ENCODE measurements at regions not wholly inside any gene's neighbourhood (a gene's known extent, or its start where the extent isn't known, plus 50 kb on each side); places are given as distances from the start of the nearest gene placed in this dataset.
A peak's percentile ranks its signal among the peaks of the same experiment; 100 is the strongest.

- TF ChIP-seq GATA2 (IDR thresholded peaks at IDR 0.05; ENCODE audit: low read depth, low read length) (no peak), GATA3 (IDR thresholded peaks at IDR 0.05; ENCODE audit: low read depth, low read length) (0 out of 2 replicates have a peak, but pooled peaks have one; percentile 10)
Measured at GRCh38 chr12:89829434-89829975, 120.9 kb upstream of the ATP2B1 start.

DNA sequence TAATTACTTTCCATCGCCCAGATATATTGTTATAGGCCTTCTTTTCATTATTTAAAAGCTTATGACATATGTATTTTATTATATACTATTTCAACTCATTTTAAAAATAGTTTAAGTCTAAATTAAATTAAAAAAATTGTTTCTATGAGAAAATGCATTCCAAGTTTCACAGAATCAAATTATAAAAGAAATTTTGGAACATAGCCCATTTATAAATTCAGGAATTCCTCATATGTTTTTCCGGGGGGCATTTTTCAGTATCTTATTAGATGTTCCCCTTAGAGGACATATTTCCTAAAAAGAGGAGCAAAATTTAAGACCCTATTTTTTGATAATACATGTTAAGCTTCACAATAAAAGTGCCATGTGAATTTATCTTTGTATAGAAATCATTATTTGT is 119.9 kb upstream of the ATP2B1 start:
- TF ChIP-seq GATA3 (IDR thresholded peaks at IDR 0.05; ENCODE audit: low read depth, low read length) (no peak), GATA2 (IDR thresholded peaks at IDR 0.05; ENCODE audit: low read depth, low read length) (no peak)

DNA sequence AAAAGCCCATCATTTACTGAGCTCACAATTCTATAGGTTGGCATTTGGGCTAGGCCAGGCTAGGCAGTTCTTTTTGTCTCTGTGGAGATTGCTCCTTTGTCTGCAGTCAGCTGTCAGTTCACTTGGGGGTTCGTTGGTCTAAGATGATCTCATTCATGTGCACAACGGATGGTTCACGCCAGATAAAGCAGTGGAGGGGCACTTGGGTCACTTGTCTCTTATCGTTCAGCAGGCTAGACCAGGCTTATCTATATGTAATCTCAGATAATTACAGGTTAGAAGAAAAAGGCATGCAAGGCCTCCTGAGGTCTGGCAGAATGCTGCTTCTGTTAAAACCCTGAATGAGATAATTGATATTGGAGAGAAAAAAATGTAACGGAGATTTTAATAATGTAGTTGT is 119.0 kb upstream of the ATP2B1 start:
- no peak for TF ChIP-seq GATA3 (IDR thresholded peaks at IDR 0.05; ENCODE audit: low read depth, low read length)
- TF ChIP-seq GATA2 (IDR thresholded peaks at IDR 0.05; ENCODE audit: low read depth, low read length), result 0 out of 2 replicates have a peak, but pooled peaks have one; percentile 17

GRCh38 chr12:89826468-89826867 is 117.8 kb upstream of the ATP2B1 start:
- TF ChIP-seq GATA2 (IDR thresholded peaks at IDR 0.05; ENCODE audit: low read depth, low read length), result no peak
- TF ChIP-seq GATA3 (IDR thresholded peaks at IDR 0.05; ENCODE audit: low read depth, low read length), result no peak

GRCh38 chr12:89825591-89826449 is 117.2 kb upstream of the ATP2B1 start:
- TF ChIP-seq GATA2 (IDR thresholded peaks at IDR 0.05; ENCODE audit: low read depth, low read length), result no peak
- TF ChIP-seq GATA3 (IDR thresholded peaks at IDR 0.05; ENCODE audit: low read depth, low read length), result no peak

DNA sequence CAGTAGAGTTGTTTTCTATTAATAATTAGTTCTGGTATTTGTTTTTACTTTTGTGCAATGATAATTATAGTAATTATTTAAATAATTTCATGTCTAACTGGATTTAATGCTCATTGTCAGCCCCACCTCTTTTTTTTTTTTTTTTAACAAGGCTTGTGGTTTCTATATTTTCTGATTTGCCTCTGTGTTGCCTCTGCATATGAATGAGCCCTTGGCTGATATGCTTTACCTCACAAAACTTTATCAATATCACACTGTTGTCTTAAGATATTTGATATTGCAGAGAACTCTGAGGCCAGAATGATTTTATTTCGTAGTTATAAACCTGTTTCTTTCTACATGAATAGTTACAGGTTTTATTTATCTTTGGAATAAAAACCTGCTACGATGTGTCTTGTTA is 116.2 kb upstream of the ATP2B1 start:
- TF ChIP-seq GATA3 (IDR thresholded peaks at IDR 0.05; ENCODE audit: low read depth, low read length) (no peak), GATA2 (IDR thresholded peaks at IDR 0.05; ENCODE audit: low read depth, low read length) (no peak)

- TF ChIP-seq GATA3 (IDR thresholded peaks at IDR 0.05; ENCODE audit: low read depth, low read length) (no peak), GATA2 (IDR thresholded peaks at IDR 0.05; ENCODE audit: low read depth, low read length) (no peak)
Measured at GRCh38 chr12:89821896-89822295, 113.3 kb upstream of the ATP2B1 start.

GRCh38 chr12:89817501-89818226 is 109.0 kb upstream of the ATP2B1 start:
- TF ChIP-seq GATA2 (IDR thresholded peaks at IDR 0.05; ENCODE audit: low read depth, low read length), result no peak
- TF ChIP-seq GATA3 (IDR thresholded peaks at IDR 0.05; ENCODE audit: low read depth, low read length), result no peak

- no peak for TF ChIP-seq GATA3 (IDR thresholded peaks at IDR 0.05; ENCODE audit: low read depth, low read length)
Measured at GRCh38 chr12:89815225-89815624, 106.6 kb upstream of the ATP2B1 start.

DNA sequence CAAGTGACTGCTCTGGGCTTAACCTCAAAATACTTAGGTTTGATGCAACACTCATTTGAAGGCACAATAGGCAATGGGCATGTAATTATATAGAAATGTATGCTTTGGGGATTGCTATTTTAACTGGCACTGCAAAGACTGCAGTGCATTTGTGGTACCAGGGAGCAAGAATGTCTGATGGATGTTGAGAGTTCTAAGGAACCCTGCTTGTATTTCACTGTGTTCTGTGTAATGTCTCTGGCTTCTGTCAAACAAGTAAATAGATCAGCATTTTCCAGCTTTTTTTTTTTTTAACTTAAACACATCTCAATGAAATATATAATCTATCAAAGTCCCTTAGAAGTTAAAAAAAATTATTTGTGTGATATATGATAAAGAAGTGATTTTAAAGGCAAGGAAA is 94.8 kb upstream of the ATP2B1 start:
- no peak for TF ChIP-seq GATA2 (IDR thresholded peaks at IDR 0.05; ENCODE audit: low read depth, low read length)
- no peak for TF ChIP-seq GATA3 (IDR thresholded peaks at IDR 0.05; ENCODE audit: low read depth, low read length)

GRCh38 chr12:89801284-89801683 is 92.6 kb upstream of the ATP2B1 start:
- TF ChIP-seq GATA2 (IDR thresholded peaks at IDR 0.05; ENCODE audit: low read depth, low read length) (no peak), GATA3 (IDR thresholded peaks at IDR 0.05; ENCODE audit: low read depth, low read length) (no peak)

GRCh38 chr12:89800435-89800834 is 91.8 kb upstream of the ATP2B1 start:
- TF ChIP-seq GATA2 (IDR thresholded peaks at IDR 0.05; ENCODE audit: low read depth, low read length) (no peak), GATA3 (IDR thresholded peaks at IDR 0.05; ENCODE audit: low read depth, low read length) (no peak)

- TF ChIP-seq GATA3 (IDR thresholded peaks at IDR 0.05; ENCODE audit: low read depth, low read length) (no peak), GATA2 (IDR thresholded peaks at IDR 0.05; ENCODE audit: low read depth, low read length) (no peak)
Measured at GRCh38 chr12:89799316-89799715, 90.7 kb upstream of the ATP2B1 start.

DNA sequence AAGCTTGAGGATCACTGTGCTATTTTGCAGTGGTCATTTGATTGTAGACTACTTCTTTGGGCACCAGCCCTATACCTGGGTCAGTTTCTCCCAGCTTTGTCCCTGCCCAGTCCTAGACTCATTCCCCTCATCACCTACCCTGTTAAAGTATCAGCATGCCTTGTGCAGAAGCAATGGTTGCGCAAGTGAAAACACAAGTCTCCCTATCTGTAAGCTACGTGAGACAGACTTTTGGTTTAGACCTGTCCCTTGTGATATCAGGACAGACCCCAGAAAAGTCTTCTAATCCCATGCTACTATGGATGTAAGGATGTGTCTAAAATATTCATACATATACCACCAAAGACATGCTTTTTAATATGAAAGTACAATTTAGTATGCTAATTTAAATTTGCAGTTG is 88.8 kb upstream of the ATP2B1 start:
- TF ChIP-seq GATA3 (IDR thresholded peaks at IDR 0.05; ENCODE audit: low read depth, low read length), result no peak
- no peak for TF ChIP-seq GATA2 (IDR thresholded peaks at IDR 0.05; ENCODE audit: low read depth, low read length)

Measured in SH-SY5Y (cell line).